Heart right ventricle (tissue), 16 donors: ENCODE measurements at regions not wholly inside any gene's neighbourhood (a gene's known extent, or its start where the extent isn't known, plus 50 kb on each side); places are given as distances from the start of the nearest gene placed in this dataset.

ENCODE experiments used
- ATAC-seq, 8 donors: fragments of 200-7000 bp; cut with Tn5 transposase; one replicate each; pipeline ENCODE4 v1.9.1; 2020; ENCODE audit warnings: mild to moderate bottlenecking in 8 of 8, moderate library complexity in 8 of 8, moderate number of reproducible peaks in 1 of 8
- DNase-seq, 2 donors: peaks; one replicate each; pipeline ENCODE4 v3.0.0-alpha.2; 2020
- H3K27ac ChIP-seq, 10 donors: fragments of 200-600 bp; sonication (generic) in 2 of 10; one replicate each; pipeline versions ENCODE4 v1.5.0 to v1.8.0; 2020 to 2022; ENCODE audit warnings: mild to moderate bottlenecking in 3 of 10
- H3K27me3 ChIP-seq, 7 donors: fragments of 200-600 bp; one replicate each; pipeline ENCODE4 v1.8.0; 2021 to 2022; ENCODE audit warnings: mild to moderate bottlenecking in 2 of 7
- H3K36me3 ChIP-seq, 9 donors: fragments of 200-600 bp; sonication (generic) in 1 of 9; one replicate each; pipeline versions ENCODE4 v1.5.0 to v1.8.0; 2020 to 2022; ENCODE audit warnings: mild to moderate bottlenecking in 2 of 9
- H3K4me1 ChIP-seq, 9 donors: fragments of 200-600 bp; sonication (generic) in 1 of 9; one replicate each; pipeline versions ENCODE4 v1.5.0 to v1.8.0; 2020 to 2022; ENCODE audit warnings: mild to moderate bottlenecking in 4 of 9
- H3K4me3 ChIP-seq, 10 donors: fragments of 200-600 bp; sonication (generic) in 2 of 10; one replicate each; pipeline versions ENCODE4 v1.5.0 to v1.8.0; 2020 to 2022; ENCODE audit warnings: mild to moderate bottlenecking in 7 of 10, moderate library complexity in 2 of 10
- H3K9me3 ChIP-seq, 11 donors: fragments of 200-600 bp in 10 of 11; sonication (generic) in 2 of 11; one replicate each; pipeline versions ENCODE4 v1.5.0 to v1.8.0; 2013 to 2022; ENCODE audit warnings: mild to moderate bottlenecking in 2 of 11, control low read depth in 1 of 11, moderate library complexity in 1 of 11
- WGBS, 2 donors: extraction: QIAGEN DNeasy Blood & Tissue Kit; methylation state at CpG; one replicate each; pipeline ENCODE4 v1.1.7; 2013; ENCODE audit warnings: inconsistent platforms in 1 of 2; 5-methylcytosine and 5-hydroxymethylcytosine counted together
- intact Hi-C, 10 donors: fragments of 100-400 bp; cut with DNase I; formaldehyde crosslinking; loops; one replicate each; pipeline versions ENCODE4 v1.11.1 to v1.14.2; 2022
- TF ChIP-seq, protein P1 (sequence below), 9 donors: fragments of 200-600 bp; sonication (generic) in 2 of 9; IDR thresholded peaks; one replicate each; pipeline versions ENCODE4 v1.5.0 to v1.8.0; 2021 to 2022; ENCODE audit warnings: antibody characterized with exemption in 9 of 9, mild to moderate bottlenecking in 5 of 9, moderate library complexity in 1 of 9
- donor health status: Arrhythmogenic right ventricular cardiomyopathy.
- donor health status: ischemic (EF 13 %, LVEDD 7.1; RV severe dilation, severe dysfunction).
- donor health status: healthy with polysubstance abuse.
- donor health status: DM: no; HTN: yes; CAD: no.
- donor health status: DM: no; HTN: no; CAD: no.
- donor health status: ischemic (EF 25% LVEDD 6.9; RV normal size, moderate dysfunction).
- donor health status: ischemic (EF 25% LVEDD 5.7; RV mildly dilated, moderate dysfunction).
- donor health status: healthy.
- donor health status: DM: yes; HTN: yes; CAD: no.
- donor health status: Ischemic cardiomyopathy.
- donor health status: ischemic (EF 35%, LVEDD 5.7; RV mildly dilated, moderate dysfunction).
- donor health status: nonischemic (EF 11% LVEDD 7.7; RV severe dilation, severe dysfunction).
- donor health status: DM: yes; HTN: yes; CAD: no.
- donor health status: PGD.
- donor health status: ischemic (EF 29% LVEDD 5.4; RV normal size, mild dysfunction).
- donor health status: nonischemic (EF 23%, LVEDD 6.1; RV moderate dilation, normal function).

DNA sequence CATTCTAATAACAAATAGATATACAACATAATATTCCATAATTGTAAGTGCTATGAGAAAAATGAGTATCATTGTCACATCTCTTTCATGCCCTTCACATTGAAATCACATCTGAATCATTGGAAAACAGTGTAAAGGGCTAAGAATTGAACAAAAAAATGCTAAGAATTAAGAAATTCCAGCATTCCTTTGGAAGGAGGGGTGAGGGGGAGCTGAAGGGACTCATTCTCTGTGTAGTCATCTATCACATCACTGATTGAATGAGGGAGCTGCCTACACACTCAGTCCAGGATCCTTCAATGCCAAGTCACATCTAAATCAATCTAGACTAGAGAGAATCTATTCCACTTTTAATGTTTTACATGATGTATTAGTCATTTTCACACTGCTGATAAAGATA lies 286.6 kb downstream of the DTWD2 start:
- TF ChIP-seq, protein P1, sequence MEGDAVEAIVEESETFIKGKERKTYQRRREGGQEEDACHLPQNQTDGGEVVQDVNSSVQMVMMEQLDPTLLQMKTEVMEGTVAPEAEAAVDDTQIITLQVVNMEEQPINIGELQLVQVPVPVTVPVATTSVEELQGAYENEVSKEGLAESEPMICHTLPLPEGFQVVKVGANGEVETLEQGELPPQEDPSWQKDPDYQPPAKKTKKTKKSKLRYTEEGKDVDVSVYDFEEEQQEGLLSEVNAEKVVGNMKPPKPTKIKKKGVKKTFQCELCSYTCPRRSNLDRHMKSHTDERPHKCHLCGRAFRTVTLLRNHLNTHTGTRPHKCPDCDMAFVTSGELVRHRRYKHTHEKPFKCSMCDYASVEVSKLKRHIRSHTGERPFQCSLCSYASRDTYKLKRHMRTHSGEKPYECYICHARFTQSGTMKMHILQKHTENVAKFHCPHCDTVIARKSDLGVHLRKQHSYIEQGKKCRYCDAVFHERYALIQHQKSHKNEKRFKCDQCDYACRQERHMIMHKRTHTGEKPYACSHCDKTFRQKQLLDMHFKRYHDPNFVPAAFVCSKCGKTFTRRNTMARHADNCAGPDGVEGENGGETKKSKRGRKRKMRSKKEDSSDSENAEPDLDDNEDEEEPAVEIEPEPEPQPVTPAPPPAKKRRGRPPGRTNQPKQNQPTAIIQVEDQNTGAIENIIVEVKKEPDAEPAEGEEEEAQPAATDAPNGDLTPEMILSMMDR (IDR thresholded peaks at IDR 0.05), result no peak
- ATAC-seq (no peak), DNase-seq (no peak)
- intact Hi-C loops, result no loop called here
- no peaks in the 10 kb centered on the region for H3K36me3 ChIP-seq
- H3K4me1 ChIP-seq, result no peaks in the 10 kb centered on the region
- no peaks in the 10 kb centered on the region for H3K27me3 ChIP-seq
- peaks cover 0 to 22% (median 5%) of the 10 kb centered on the region in 11 donors for H3K9me3 ChIP-seq
- no peak overlapping the region for H3K27ac ChIP-seq
- no peak overlapping the region for H3K4me3 ChIP-seq

- intact Hi-C loops, result no loop called here
- Histone ChIP-seq H3K9me3 (peaks cover 0 to 22% (median 5%) of the 10 kb centered on the region in 11 donors), H3K27me3 (no peaks in the 10 kb centered on the region), H3K4me1 (no peaks in the 10 kb centered on the region), H3K27ac (no peak overlapping the region), H3K4me3 (no peak overlapping the region), H3K36me3 (no peaks in the 10 kb centered on the region)
- 37 to 42% methylated on average over 2 of the region's 2 CpGs for WGBS, 2 donors
- ATAC-seq (no peak), DNase-seq (no peak)
- TF ChIP-seq, protein P1 (IDR thresholded peaks at IDR 0.05), result no peak
These were observed 287.8 kb downstream of the DTWD2 start for GRCh38 chr5:118700510-118700909.

GRCh38 chr5:118698774-118699173 lies 289.6 kb downstream of the DTWD2 start:
- no peak overlapping the region for H3K4me3 ChIP-seq
- H3K4me1 ChIP-seq, result no peaks in the 10 kb centered on the region
- H3K9me3 ChIP-seq, result peaks cover 0 to 12% (median 5%) of the 10 kb centered on the region in 11 donors
- 30 to 37% methylated on average over 2 of the region's 2 CpGs for WGBS, 2 donors
- no peak for ATAC-seq
- intact Hi-C loops, result no loop called here
- H3K27me3 ChIP-seq, result no peaks in the 10 kb centered on the region
- no peaks in the 10 kb centered on the region for H3K36me3 ChIP-seq
- no peak for DNase-seq
- H3K27ac ChIP-seq, result no peak overlapping the region
- TF ChIP-seq, protein P1 (IDR thresholded peaks at IDR 0.05), result no peak

DNA sequence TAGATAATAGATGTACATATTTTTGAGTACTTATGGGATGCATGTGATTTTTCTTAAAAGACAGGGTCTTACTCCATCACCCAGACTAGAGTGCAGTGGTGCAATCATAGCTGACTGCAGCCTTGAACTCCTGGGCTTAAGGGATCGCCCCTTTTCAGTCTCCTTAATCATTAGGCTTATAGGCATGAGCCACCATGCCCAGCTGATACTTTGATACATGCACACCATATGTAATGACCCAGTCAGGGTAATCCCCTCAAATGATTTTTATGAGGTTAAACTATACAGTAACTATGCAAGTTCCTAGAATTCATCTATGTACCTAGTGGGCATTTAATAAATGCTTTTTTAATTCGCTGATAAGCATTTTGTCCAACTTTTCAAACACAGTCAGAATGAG lies 292.3 kb downstream of the DTWD2 start:
- Histone ChIP-seq H3K27ac (no peak overlapping the region), H3K9me3 (no peaks in the 10 kb centered on the region), H3K27me3 (no peaks in the 10 kb centered on the region), H3K36me3 (no peaks in the 10 kb centered on the region), H3K4me3 (no peak overlapping the region), H3K4me1 (no peaks in the 10 kb centered on the region)
- 79 to 84% methylated on average over 2 of the region's 2 CpGs for WGBS, 2 donors
- TF ChIP-seq, protein P1 (IDR thresholded peaks at IDR 0.05), result no peak
- intact Hi-C loops, result no loop called here
- DNase-seq (no peak), ATAC-seq (no peak)
